ENCODE measurements at regions not wholly inside any gene's neighbourhood (a gene's known extent, or its start where the extent isn't known, plus 50 kb on each side); places are given as distances from the start of the nearest gene placed in this dataset.

DNA sequence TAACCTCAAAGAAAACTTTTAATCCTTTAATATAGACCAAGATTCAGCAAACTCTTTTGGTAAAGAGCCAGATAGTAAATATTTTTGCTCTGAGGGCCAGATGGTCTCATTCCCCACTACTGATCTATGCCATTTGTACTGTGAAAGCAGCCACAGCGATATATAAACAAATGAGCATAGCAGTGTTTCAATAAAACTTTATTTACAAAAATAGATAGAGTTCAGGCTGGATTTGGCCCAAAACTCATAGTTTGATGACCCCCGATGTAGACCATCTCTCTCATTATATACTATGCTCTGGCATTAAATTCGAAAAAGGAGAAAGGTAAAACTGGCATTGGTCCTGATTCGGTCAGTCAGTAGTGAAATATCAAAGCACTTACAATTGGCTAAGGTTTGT, 195.8 kb upstream of the NRIP1 start:
- TF ChIP-seq EZH2 (IDR thresholded peaks at IDR 0.05) (no peak), POLR2AphosphoS5 (IDR thresholded peaks at IDR 0.05; ENCODE audit: borderline replicate concordance, low read depth, low read length) (no peak), FOXP2 (optimal IDR thresholded peaks at IDR 0.05; ENCODE audit: control extremely low read depth, extremely low read length, insufficient read depth) (no peak)

Measured in SK-N-MC (cell line).